ENCODE measurements at regions not wholly inside any gene's neighbourhood (a gene's known extent, or its start where the extent isn't known, plus 50 kb on each side); places are given as distances from the start of the nearest gene placed in this dataset.
"Not testable (repeated sequence)": the region's sequence is repeated elsewhere in the genome, so short reads cannot be mapped to it uniquely, and the experiment has no call there.

GRCh38 chr14:40989260-40989659, 617.4 kb upstream of the LRFN5 start:
- intact Hi-C loops (cut with DNase I), result no loop called here
- DNase-seq (ENCODE audit: missing footprints) (no peak), ATAC-seq (no peak)

GRCh38 chr14:40987481-40987880, 619.2 kb upstream of the LRFN5 start:
- no peak for ATAC-seq
- intact Hi-C loops (cut with DNase I), result no loop called here
- DNase-seq (ENCODE audit: missing footprints), result no peak

GRCh38 chr14:40986655-40987054, 620.0 kb upstream of the LRFN5 start:
- ATAC-seq (no peak), DNase-seq (ENCODE audit: missing footprints) (no peak)
- intact Hi-C loops (cut with DNase I), result no loop called here

- DNase-seq (ENCODE audit: missing footprints) (no peak), ATAC-seq (no peak)
- intact Hi-C loops (cut with DNase I), result no loop called here
These were observed 621.1 kb upstream of the LRFN5 start for GRCh38 chr14:40985584-40985983.

GRCh38 chr14:40983604-40984003, 623.1 kb upstream of the LRFN5 start:
- intact Hi-C loops (cut with DNase I), result no loop called here
- ATAC-seq, result no peak

GRCh38 chr14:40981247-40981646, 625.4 kb upstream of the LRFN5 start:
- no peak for ATAC-seq
- intact Hi-C loops (cut with DNase I), result no loop called here
- no peak for DNase-seq (ENCODE audit: missing footprints)

More at GRCh38 chr14:40983604-40984003, 623.1 kb upstream of the LRFN5 start:
- no peak for DNase-seq (ENCODE audit: missing footprints)

GRCh38 chr14:40960257-40960656, 646.4 kb upstream of the LRFN5 start:
- intact Hi-C loops (cut with DNase I), result not testable (repeated sequence)

GRCh38 chr14:40955131-40955505, 651.6 kb upstream of the LRFN5 start:
- no peak for ATAC-seq
- intact Hi-C loops (cut with DNase I), result no loop called here
- no peak for DNase-seq (ENCODE audit: missing footprints)

More at GRCh38 chr14:40960257-40960656, 646.4 kb upstream of the LRFN5 start:
- not testable (repeated sequence) for ATAC-seq; DNase-seq (ENCODE audit: missing footprints)

- not testable (repeated sequence) for DNase-seq (ENCODE audit: missing footprints)
These were observed 652.1 kb upstream of the LRFN5 start for GRCh38 chr14:40954448-40955130.

GRCh38 chr14:40944521-40944920, 662.2 kb upstream of the LRFN5 start:
- DNase-seq (ENCODE audit: missing footprints), result no peak
- ATAC-seq, result no peak
- intact Hi-C loops (cut with DNase I), result no loop called here

More at GRCh38 chr14:40954448-40955130, 652.1 kb upstream of the LRFN5 start:
- intact Hi-C loops (cut with DNase I); ATAC-seq: not testable (repeated sequence)

- intact Hi-C loops (cut with DNase I), result no loop called here
- ATAC-seq, result no peak
- no peak for DNase-seq (ENCODE audit: missing footprints)
These were observed 669.8 kb upstream of the LRFN5 start for GRCh38 chr14:40936861-40937260.

- intact Hi-C loops (cut with DNase I), result no loop called here
- no peak for DNase-seq (ENCODE audit: missing footprints)
- no peak for ATAC-seq
These were observed 686.3 kb upstream of the LRFN5 start for GRCh38 chr14:40920380-40920779.

- intact Hi-C loops (cut with DNase I), result no loop called here
These were observed 695.5 kb upstream of the LRFN5 start for GRCh38 chr14:40911141-40911540.

GRCh38 chr14:40909906-40910305, 696.8 kb upstream of the LRFN5 start:
- intact Hi-C loops (cut with DNase I), result no loop called here
- DNase-seq (ENCODE audit: missing footprints) (no peak), ATAC-seq (no peak)

More at GRCh38 chr14:40911141-40911540, 695.5 kb upstream of the LRFN5 start:
- no peak for DNase-seq (ENCODE audit: missing footprints)
- no peak for ATAC-seq

GRCh38 chr14:40903709-40904108, 703.0 kb upstream of the LRFN5 start:
- DNase-seq (ENCODE audit: missing footprints), result no peak
- no peak for ATAC-seq
- intact Hi-C loops (cut with DNase I), result no loop called here

GRCh38 chr14:40899435-40899834, 707.2 kb upstream of the LRFN5 start:
- DNase-seq (ENCODE audit: missing footprints), result no peak
- intact Hi-C loops (cut with DNase I), result no loop called here

GRCh38 chr14:40894846-40895245, 711.8 kb upstream of the LRFN5 start:
- DNase-seq (ENCODE audit: missing footprints) (no peak), ATAC-seq (no peak)
- intact Hi-C loops (cut with DNase I), result no loop called here

More at GRCh38 chr14:40899435-40899834, 707.2 kb upstream of the LRFN5 start:
- no peak for ATAC-seq

- intact Hi-C loops (cut with DNase I), result no loop called here
- DNase-seq (ENCODE audit: missing footprints), result no peak
These were observed 717.5 kb upstream of the LRFN5 start for GRCh38 chr14:40889126-40889525.

GRCh38 chr14:40887912-40888311, 718.8 kb upstream of the LRFN5 start:
- intact Hi-C loops (cut with DNase I), result no loop called here
- no peak for ATAC-seq
- DNase-seq (ENCODE audit: missing footprints), result no peak

More at GRCh38 chr14:40889126-40889525, 717.5 kb upstream of the LRFN5 start:
- ATAC-seq, result no peak

- intact Hi-C loops (cut with DNase I), result no loop called here
- DNase-seq (ENCODE audit: missing footprints) (no peak), ATAC-seq (no peak)
These were observed 736.4 kb upstream of the LRFN5 start for GRCh38 chr14:40870252-40870651.

- no peak for DNase-seq (ENCODE audit: missing footprints)
- ATAC-seq, result no peak
- intact Hi-C loops (cut with DNase I), result no loop called here
These were observed 747.6 kb upstream of the LRFN5 start for GRCh38 chr14:40859055-40859454.
